Body of pancreas (tissue), 4 donors: ENCODE measurements at regions not wholly inside any gene's neighbourhood (a gene's known extent, or its start where the extent isn't known, plus 50 kb on each side); places are given as distances from the start of the nearest gene placed in this dataset.

ENCODE experiments used
- CTCF ChIP-seq, 7 experiments: fragments of 450-650 bp in 4 of 7; fragments of 200-600 bp in 3 of 7; sonication (generic) in 3 of 7; IDR thresholded peaks; one replicate each; pipeline ENCODE4 v1.5.1; 2016 to 2019; ENCODE audit warnings: antibody characterized with exemption in 7 of 7
- POLR2A ChIP-seq, 3 donors: fragments of 450-650 bp; IDR thresholded peaks; one replicate each; pipeline ENCODE4 v1.6.1; 2016; ENCODE audit warnings: antibody characterized with exemption in 3 of 3, mild to moderate bottlenecking in 2 of 3

GRCh38 chr10:33897291-33897752 lies 562.9 kb upstream of the NRP1 start:
- TF ChIP-seq CTCF (IDR thresholded peaks at IDR 0.05) = no peak
- no peak for TF ChIP-seq POLR2A (IDR thresholded peaks at IDR 0.05)
